GM12878 (cell line): ENCODE measurements at regions not wholly inside any gene's neighbourhood (a gene's known extent, or its start where the extent isn't known, plus 50 kb on each side); places are given as distances from the start of the nearest gene placed in this dataset.

Experiments
- ATAC-seq: fragments of 200-7000 bp; cut with Tn5 transposase; 3 replicates; pipeline ENCODE4 v1.9.1; 2020; ENCODE audit warnings: mild to moderate bottlenecking, moderate library complexity
- BruUV-seq: library from RNA; stranded (reverse); fragments of 400-500 nt; replicated peaks from 2 replicates; lab custom pipeline; 2021; lab: Mats Ljungman, UMichigan
- CTCF ChIA-PET: fragments of 300-600 bp; sonication (Branson Sonifier 250); formaldehyde crosslinking; extraction: SDS; loops from one replicate; lab custom pipeline; 2021; ENCODE audit warnings: inconsistent platforms; lab: Yijun Ruan, JAX
- POLR2A ChIA-PET: fragments of 350-600 bp; formaldehyde crosslinking; extraction: SDS; loops from one replicate; lab custom pipeline; 2021; ENCODE audit warnings: inconsistent platforms; lab: Charles Lee
- RAD21 ChIA-PET: fragments of 300-600 bp; sonication (Branson Sonifier 250); formaldehyde crosslinking; loops from one replicate; lab custom pipeline; 2023; ENCODE audit warnings: antibody characterized with exemption; ENCODE audit not compliant: unreplicated experiment; lab: Charles Lee
- SMC1A ChIA-PET: fragments of 300-600 bp; sonication (Branson Sonifier 250); formaldehyde crosslinking; loops from one replicate; lab custom pipeline; 2023; ENCODE audit not compliant: unreplicated experiment, uncharacterized antibody; lab: Charles Lee
- DNase-seq: peaks from one replicate; pipeline ENCODE4 v3.0.0-alpha.2; 2011; ENCODE audit warnings: low read depth, low spot score
- FAIRE-seq: peaks from 3 replicates; lab custom pipeline; 2011; peaks lifted over from hg19 to GRCh38; lab: Jason Lieb, UNC
- H2AFZ ChIP-seq: 2 replicates; pipeline ENCODE4 v1.6.0; 2011; ENCODE audit warnings: low read depth, low read length, control low read depth; ENCODE audit not compliant: control insufficient read depth
- H3K27ac ChIP-seq: 2 replicates; pipeline ENCODE4 v1.5.1; 2011; ENCODE audit warnings: control low read depth; ENCODE audit not compliant: control insufficient read depth, insufficient read depth
- H3K27me3 ChIP-seq, 2 experiments: replicated peaks in 1 of 2; 2 replicates each; pipeline versions ENCODE4 v1.6.0 to v1.6.1; 2011; ENCODE audit warnings: low read length in 1 of 2; ENCODE audit not compliant: control insufficient read depth in 2 of 2, insufficient read depth in 2 of 2
- H3K36me3 ChIP-seq, 2 experiments: 2 replicates each; pipeline ENCODE4 v1.5.1; 2011; ENCODE audit warnings: low read length in 1 of 2; ENCODE audit not compliant: control insufficient read depth in 2 of 2, insufficient read depth in 2 of 2
- H3K4me1 ChIP-seq: 2 replicates; pipeline ENCODE4 v1.6.1; 2011; ENCODE audit warnings: mild to moderate bottlenecking, low read length, moderate library complexity, mixed read lengths; ENCODE audit not compliant: control insufficient read depth, insufficient read depth
- H3K4me2 ChIP-seq: 2 replicates; pipeline ENCODE4 v1.6.0; 2011; ENCODE audit warnings: control low read depth; ENCODE audit not compliant: control insufficient read depth, insufficient read depth
- H3K4me3 ChIP-seq: fragments of 200-600 bp; sonication (generic); 2 replicates; pipeline ENCODE4 v1.5.1; 2016
- H3K79me2 ChIP-seq: 2 replicates; pipeline ENCODE4 v1.6.0; 2011; ENCODE audit warnings: low read length; ENCODE audit not compliant: control insufficient read depth, insufficient read depth
- H3K9ac ChIP-seq: 2 replicates; pipeline ENCODE4 v1.8.0; 2011; ENCODE audit warnings: low read length, control low read depth, mixed read lengths; ENCODE audit not compliant: control insufficient read depth, insufficient read depth
- H3K9me3 ChIP-seq: replicated peaks from 3 replicates; pipeline ENCODE4 v1.5.1; 2011; ENCODE audit warnings: mild to moderate bottlenecking, low read length; ENCODE audit not compliant: control insufficient read depth, insufficient read depth
- H4K20me1 ChIP-seq: 2 replicates; pipeline ENCODE4 v1.6.0; 2011; ENCODE audit not compliant: control insufficient read depth, insufficient read depth
- HDGF ChIP-seq: fragments of 450-650 bp; IDR thresholded peaks from 2 replicates; pipeline ENCODE4 v1.6.1; 2016; ENCODE audit warnings: antibody characterized with exemption
- MEF2B ChIP-seq: fragments of 450-650 bp; IDR thresholded peaks from 2 replicates; pipeline ENCODE4 v1.6.1; 2018; ENCODE audit warnings: mild to moderate bottlenecking, moderate library complexity; ENCODE audit not compliant: partially characterized antibody, poor library complexity, severe bottlenecking
- NFYA ChIP-seq: IDR thresholded peaks from 2 replicates; pipeline ENCODE4 v1.6.1; 2011; ENCODE audit warnings: low read depth, mild to moderate bottlenecking, low read length, improper control_type of control experiment, borderline replicate concordance
- NR2F1 ChIP-seq: fragments of 450-650 bp; conservative IDR thresholded peaks from 2 replicates; pipeline ENCODE4 v1.6.1; 2017; ENCODE audit warnings: mild to moderate bottlenecking
- POLR2A ChIP-seq: IDR thresholded peaks from 2 replicates; pipeline ENCODE4 v1.6.1; 2011; ENCODE audit warnings: low read depth, mild to moderate bottlenecking, low read length
- RAD21 ChIP-seq: IDR thresholded peaks from 2 replicates; pipeline ENCODE4 v1.6.1; 2011; ENCODE audit warnings: mild to moderate bottlenecking, low read depth, low read length, moderate library complexity; ENCODE audit not compliant: insufficient read depth
- SKIL ChIP-seq: fragments of 450-650 bp; IDR thresholded peaks from 2 replicates; pipeline ENCODE4 v1.6.1; 2017; ENCODE audit warnings: mild to moderate bottlenecking, low read depth, inconsistent platforms; ENCODE audit not compliant: poor library complexity, severe bottlenecking
- STAT3 ChIP-seq: IDR thresholded peaks from 2 replicates; pipeline ENCODE4 v1.6.1; 2011; ENCODE audit warnings: low read depth, low read length, improper control_type of control experiment
- TCF12 ChIP-seq: IDR thresholded peaks from 2 replicates; pipeline ENCODE4 v1.6.1; 2011; ENCODE audit warnings: low read depth, mild to moderate bottlenecking, low read length
- ZNF217 ChIP-seq: fragments of 450-650 bp; IDR thresholded peaks from 2 replicates; pipeline ENCODE4 v1.6.1; 2017; ENCODE audit warnings: antibody characterized with exemption, mild to moderate bottlenecking
- in situ Hi-C: fragments of 300-500 bp; cut with MboI; formaldehyde crosslinking; loops from 9 replicates; pipeline ENCODE4 v1.14.3; 2018; ENCODE audit warnings: mixed read lengths
- intact Hi-C: fragments of 100-400 bp; cut with micrococcal nuclease; formaldehyde crosslinking; loops from one replicate; pipeline ENCODE4 v1.14.2; 2022; ENCODE audit not compliant: unreplicated experiment

GRCh38 chr12:93090731-93091172 lies 161.7 kb upstream of the EEA1 start:
- peaks cover 9% of the 10 kb centered on the region for H3K4me1 ChIP-seq
- no TSS peak for BruUV-seq
- no peaks in the 10 kb centered on the region for H4K20me1 ChIP-seq
- H2AFZ ChIP-seq, result no peak overlapping the region
- ChIA-PET SMC1A (interaction anchor here (0.9 to 3.4 kb wide), 7 partner anchors 30 to 330 kb away, joined by 3 to 18 read pairs (median 7); no protein-coding TSS in a partner anchor), CTCF (interaction anchor here (1.5 to 1.6 kb wide), 3 partner anchors 46 to 286 kb away, joined by 4 to 8 read pairs (median 5); no protein-coding TSS in a partner anchor), RAD21 (interaction anchor here (1.4 to 2.5 kb wide), 2 partner anchors 15 to 290 kb away, joined by 4 to 11 read pairs; no protein-coding TSS in a partner anchor), POLR2A (interaction anchor here (0.6 to 1.5 kb wide), 2 partner anchors 29 to 160 kb away, joined by 4 to 8 read pairs; no protein-coding TSS in a partner anchor)
- no peaks in the 10 kb centered on the region for H3K79me2 ChIP-seq
- no peak overlapping the region for H3K4me2 ChIP-seq
- no peak for DNase-seq
- FAIRE-seq, result no peak
- H3K9me3 ChIP-seq, result no peaks in the 10 kb centered on the region; the same call in 1 of the 3 replicates
- no peak overlapping the region for H3K4me3 ChIP-seq
- H3K9ac ChIP-seq, result no peak overlapping the region
- intact Hi-C loops (no loop called here), in situ Hi-C loops (no loop called here)
- H3K36me3 ChIP-seq, result no peaks in the 10 kb centered on the region
- no peaks in the 10 kb centered on the region for H3K27me3 ChIP-seq
- no peak for ATAC-seq
- no peak overlapping the region for H3K27ac ChIP-seq
- no peak for TF ChIP-seq NR2F1
- no peak for TF ChIP-seq NFYA
- TF ChIP-seq SKIL, result no peak
- no peak for TF ChIP-seq STAT3
- no peak for TF ChIP-seq TCF12
- no peak for TF ChIP-seq ZNF217
- no peak for TF ChIP-seq RAD21
- TF ChIP-seq MEF2B, result no peak
- TF ChIP-seq HDGF, result no peak
- TF ChIP-seq POLR2A, result no peak
